Neural progenitor cell (in vitro differentiated cells): ENCODE measurements at regions not wholly inside any gene's neighbourhood (a gene's known extent, or its start where the extent isn't known, plus 50 kb on each side); places are given as distances from the start of the nearest gene placed in this dataset.

Experiments
- DNase-seq: peaks from one replicate; pipeline ENCODE4 v3.0.0-alpha.2; 2016; ENCODE audit warnings: low spot score
- H2AFZ ChIP-seq: fragments of 200-600 bp; sonication (generic); replicated peaks from 2 replicates; pipeline ENCODE4 v1.6.1; 2016; ENCODE audit warnings: antibody characterized with exemption
- H3F3A ChIP-seq: fragments of 200-600 bp; sonication (generic); 2 replicates; pipeline ENCODE4 v1.6.1; 2016; ENCODE audit warnings: antibody characterized with exemption, low read depth
- H3K27ac ChIP-seq: fragments of 200-600 bp; sonication (generic); 2 replicates; pipeline ENCODE4 v1.5.1; 2016; ENCODE audit warnings: mild to moderate bottlenecking
- H3K27me3 ChIP-seq: fragments of 200-600 bp; sonication (generic); 2 replicates; pipeline ENCODE4 v1.6.1; 2016; ENCODE audit warnings: mild to moderate bottlenecking, moderate library complexity
- H3K36me3 ChIP-seq: fragments of 200-600 bp; sonication (generic); 2 replicates; pipeline ENCODE4 v1.5.1; 2016
- H3K4me1 ChIP-seq: fragments of 200-600 bp; sonication (generic); 2 replicates; pipeline ENCODE4 v1.6.1; 2016; ENCODE audit warnings: mixed run types
- H3K4me2 ChIP-seq: fragments of 200-600 bp; sonication (generic); 2 replicates; pipeline ENCODE4 v1.6.1; 2016
- H3K4me3 ChIP-seq: fragments of 200-600 bp; sonication (generic); 2 replicates; pipeline ENCODE4 v1.5.1; 2016
- H3K79me2 ChIP-seq: fragments of 200-600 bp; sonication (generic); 2 replicates; pipeline ENCODE4 v1.6.1; 2016; ENCODE audit warnings: low read depth
- H3K9ac ChIP-seq: fragments of 200-600 bp; sonication (generic); 2 replicates; pipeline ENCODE4 v1.6.1; 2016
- H3K9me3 ChIP-seq: fragments of 200-600 bp; sonication (generic); 2 replicates; pipeline ENCODE4 v1.5.1; 2016; ENCODE audit warnings: low read depth
- H4K20me1 ChIP-seq: fragments of 200-600 bp; sonication (generic); 2 replicates; pipeline ENCODE4 v1.6.1; 2016; ENCODE audit warnings: low read depth
- H3K27ac Mint-ChIP-seq: 3 replicates; pipeline ENCODE4 v1.8.0; 2021; ENCODE audit warnings: mixed read lengths
- H3K27me3 Mint-ChIP-seq: 2 replicates; pipeline ENCODE4 v1.8.0; 2022; ENCODE audit warnings: low read depth, mild to moderate bottlenecking, inconsistent platforms, moderate library complexity, mixed read lengths; ENCODE audit not compliant: insufficient read depth
- H3K36me3 Mint-ChIP-seq: 3 replicates; pipeline ENCODE4 v1.8.0; 2021; ENCODE audit warnings: mixed read lengths
- H3K4me1 Mint-ChIP-seq: 3 replicates; pipeline ENCODE4 v1.8.0; 2021; ENCODE audit warnings: mixed read lengths
- H3K4me3 Mint-ChIP-seq: 3 replicates; pipeline ENCODE4 v1.8.0; 2021; ENCODE audit warnings: mild to moderate bottlenecking, moderate library complexity, mixed read lengths
- H3K9me3 Mint-ChIP-seq: 3 replicates; pipeline ENCODE4 v1.8.0; 2020; ENCODE audit warnings: mixed read lengths
- CTCF ChIP-seq: fragments of 200-600 bp; sonication (generic); IDR thresholded peaks from 2 replicates; pipeline ENCODE4 v1.5.1; 2017; ENCODE audit warnings: antibody characterized with exemption, mild to moderate bottlenecking
- EZH2 ChIP-seq: fragments of 200-600 bp; sonication (generic); IDR thresholded peaks from 2 replicates; pipeline ENCODE4 v1.6.1; 2017; ENCODE audit warnings: antibody characterized with exemption, mild to moderate bottlenecking, moderate library complexity
- EZH2phosphoT487 ChIP-seq: fragments of 200-600 bp; sonication (generic); IDR thresholded peaks from 2 replicates; pipeline ENCODE4 v1.6.1; 2017; ENCODE audit warnings: antibody characterized with exemption

GRCh38 chr17:77873500-77874302, 84.8 kb upstream of the TNRC6C start:
- Histone ChIP-seq H3K4me2 (no peak overlapping the region), H3K79me2 (no peaks in the 10 kb centered on the region)

GRCh38 chr17:77874303-77875050, 84.0 kb upstream of the TNRC6C start:
- Mint-ChIP-seq H3K27ac (peak overlapping the region; percentile 58), H3K36me3 (peaks cover 4% of the 10 kb centered on the region), H3K27me3 (peaks cover 8% of the 10 kb centered on the region), H3K9me3 (peaks cover 7% of the 10 kb centered on the region), H3K4me1 (peaks cover 34% of the 10 kb centered on the region), H3K4me3 (no peak overlapping the region)
- Histone ChIP-seq H3K4me1 (peaks cover 9% of the 10 kb centered on the region), H3F3A (no peaks in the 10 kb centered on the region), H3K79me2 (no peaks in the 10 kb centered on the region), H2AFZ (peak overlapping the region; percentile 21), H3K4me2 (no peak overlapping the region), H3K9ac (no peak overlapping the region), H3K9me3 (no peaks in the 10 kb centered on the region), H3K27me3 (no peaks in the 10 kb centered on the region), H3K27ac (no peak overlapping the region), H3K4me3 (no peak overlapping the region), H4K20me1 (no peaks in the 10 kb centered on the region), H3K36me3 (no peaks in the 10 kb centered on the region)
- DNase-seq: no peak
- TF ChIP-seq EZH2phosphoT487: no peak
- no peak for TF ChIP-seq CTCF
- no peak for TF ChIP-seq EZH2

More at GRCh38 chr17:77873500-77874302, 84.8 kb upstream of the TNRC6C start:
- Mint-ChIP-seq H3K4me1 (peaks cover 34% of the 10 kb centered on the region), H3K27ac (no peak overlapping the region), H3K27me3 (peaks cover 10% of the 10 kb centered on the region), H3K9me3 (peaks cover 7% of the 10 kb centered on the region), H3K4me3 (no peak overlapping the region), H3K36me3 (peaks cover 4% of the 10 kb centered on the region)
- Histone ChIP-seq H3K27ac (no peak overlapping the region), H3K9me3 (no peaks in the 10 kb centered on the region), H4K20me1 (no peaks in the 10 kb centered on the region), H3K4me3 (no peak overlapping the region), H2AFZ (no peak overlapping the region), H3K9ac (no peak overlapping the region), H3K27me3 (no peaks in the 10 kb centered on the region), H3K36me3 (no peaks in the 10 kb centered on the region), H3K4me1 (peaks cover 9% of the 10 kb centered on the region), H3F3A (no peaks in the 10 kb centered on the region)
- TF ChIP-seq EZH2phosphoT487 (no peak), EZH2 (no peak), CTCF (no peak)
- no peak for DNase-seq

- Histone ChIP-seq H3K27me3 (no peaks in the 10 kb centered on the region), H3K4me1 (peaks cover 15% of the 10 kb centered on the region), H3K4me2 (no peak overlapping the region), H3K36me3 (no peaks in the 10 kb centered on the region), H3K79me2 (no peaks in the 10 kb centered on the region), H3K9ac (no peak overlapping the region), H2AFZ (no peak overlapping the region), H3K9me3 (no peaks in the 10 kb centered on the region), H3F3A (no peaks in the 10 kb centered on the region), H3K27ac (no peak overlapping the region), H3K4me3 (no peak overlapping the region), H4K20me1 (no peaks in the 10 kb centered on the region)
- Mint-ChIP-seq H3K9me3 (peaks cover 7% of the 10 kb centered on the region), H3K36me3 (peaks cover 4% of the 10 kb centered on the region), H3K4me3 (peak overlapping the region; percentile 4), H3K4me1 (peaks cover 34% of the 10 kb centered on the region), H3K27ac (peak overlapping the region; percentile 65), H3K27me3 (peaks cover 13% of the 10 kb centered on the region)
- no peak for DNase-seq
- TF ChIP-seq EZH2phosphoT487: no peak
- TF ChIP-seq CTCF: no peak
- TF ChIP-seq EZH2: no peak
These were observed 83.3 kb upstream of the TNRC6C start for GRCh38 chr17:77875051-77875780.
